ENCODE measurements at regions not wholly inside any gene's neighbourhood (a gene's known extent, or its start where the extent isn't known, plus 50 kb on each side); places are given as distances from the start of the nearest gene placed in this dataset.

DNA sequence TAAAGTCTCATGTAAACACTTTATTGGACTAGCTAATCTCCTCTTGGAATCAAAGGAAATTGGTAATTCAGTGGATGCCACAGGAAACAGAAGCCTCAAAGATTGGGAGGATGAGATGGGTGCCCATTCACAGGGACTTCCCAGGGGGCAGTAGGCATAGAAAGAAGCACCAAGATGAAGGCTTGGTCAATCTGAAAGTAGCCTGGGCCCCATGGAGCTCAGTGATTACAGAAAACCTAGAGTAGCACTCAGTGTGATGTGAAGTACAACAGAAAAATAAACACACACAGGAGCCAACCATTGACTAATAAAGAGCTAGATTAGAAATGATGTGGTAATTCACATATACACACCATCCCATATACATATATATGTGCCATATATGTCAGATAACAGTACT, 560.6 kb downstream of the TBC1D4 start:
- H4K20me1 ChIP-seq (ENCODE audit: insufficient read depth, low read length), result no peaks in the 10 kb centered on the region
- no peaks in the 10 kb centered on the region for H3K27me3 Mint-ChIP-seq (ENCODE audit: low read depth in 3 of 3)
- H3K27me3 ChIP-seq (ENCODE audit: control insufficient read depth in 2 of 2, insufficient read depth in 2 of 2, low read length in 2 of 2), result no peaks in the 10 kb centered on the region
- no peak overlapping the region for H3K4me2 ChIP-seq (replicated peaks; ENCODE audit: extremely low read depth, low read length, poor library complexity, severe bottlenecking)
- H3K4me1 ChIP-seq (ENCODE audit: control insufficient read depth in 1 of 2, insufficient read depth in 2 of 2, low read length in 2 of 2), result no peaks in the 10 kb centered on the region
- H3K27ac Mint-ChIP-seq, result no peak overlapping the region
- no peaks in the 10 kb centered on the region for H3K79me2 ChIP-seq (ENCODE audit: insufficient read depth, low read length)
- H3K36me3 Mint-ChIP-seq, result no peaks in the 10 kb centered on the region
- no peak overlapping the region for H3K27ac ChIP-seq (ENCODE audit: low read depth in 1 of 2, low read length in 2 of 2)
- H3K4me1 Mint-ChIP-seq, result no peaks in the 10 kb centered on the region
- no peak overlapping the region for H3K4me3 ChIP-seq (replicated peaks in 1 of 3; ENCODE audit: low read depth in 2 of 3, low read length in 3 of 3)
- H3K36me3 ChIP-seq (replicated peaks in 1 of 2; ENCODE audit: control insufficient read depth in 1 of 2, insufficient read depth in 2 of 2, low read length in 2 of 2), result no peaks in the 10 kb centered on the region
- intact Hi-C loops (cut with micrococcal nuclease), result no loop called here
- no peak for DNase-seq
- no peak overlapping the region for H2AFZ ChIP-seq (ENCODE audit: insufficient read depth, low read depth, low read length, poor library complexity, severe bottlenecking)
- TF ChIP-seq, protein P1, sequence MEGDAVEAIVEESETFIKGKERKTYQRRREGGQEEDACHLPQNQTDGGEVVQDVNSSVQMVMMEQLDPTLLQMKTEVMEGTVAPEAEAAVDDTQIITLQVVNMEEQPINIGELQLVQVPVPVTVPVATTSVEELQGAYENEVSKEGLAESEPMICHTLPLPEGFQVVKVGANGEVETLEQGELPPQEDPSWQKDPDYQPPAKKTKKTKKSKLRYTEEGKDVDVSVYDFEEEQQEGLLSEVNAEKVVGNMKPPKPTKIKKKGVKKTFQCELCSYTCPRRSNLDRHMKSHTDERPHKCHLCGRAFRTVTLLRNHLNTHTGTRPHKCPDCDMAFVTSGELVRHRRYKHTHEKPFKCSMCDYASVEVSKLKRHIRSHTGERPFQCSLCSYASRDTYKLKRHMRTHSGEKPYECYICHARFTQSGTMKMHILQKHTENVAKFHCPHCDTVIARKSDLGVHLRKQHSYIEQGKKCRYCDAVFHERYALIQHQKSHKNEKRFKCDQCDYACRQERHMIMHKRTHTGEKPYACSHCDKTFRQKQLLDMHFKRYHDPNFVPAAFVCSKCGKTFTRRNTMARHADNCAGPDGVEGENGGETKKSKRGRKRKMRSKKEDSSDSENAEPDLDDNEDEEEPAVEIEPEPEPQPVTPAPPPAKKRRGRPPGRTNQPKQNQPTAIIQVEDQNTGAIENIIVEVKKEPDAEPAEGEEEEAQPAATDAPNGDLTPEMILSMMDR (IDR thresholded peaks at IDR 0.05), result no peak
- peaks cover 0 to 5% (median 3%) of the 10 kb centered on the region in 7 donors for H3K9me3 Mint-ChIP-seq
- peaks cover 6 to 16% of the 10 kb centered on the region in 2 donors for H3K9me3 ChIP-seq (replicated peaks in 1 of 2; ENCODE audit: control insufficient read depth in 1 of 2, insufficient read depth in 1 of 2, low read length in 2 of 2)
- no peak overlapping the region for H3K4me3 Mint-ChIP-seq
- H3K9ac ChIP-seq (ENCODE audit: insufficient read depth, low read length, poor library complexity, severe bottlenecking), result no peak overlapping the region

DNA sequence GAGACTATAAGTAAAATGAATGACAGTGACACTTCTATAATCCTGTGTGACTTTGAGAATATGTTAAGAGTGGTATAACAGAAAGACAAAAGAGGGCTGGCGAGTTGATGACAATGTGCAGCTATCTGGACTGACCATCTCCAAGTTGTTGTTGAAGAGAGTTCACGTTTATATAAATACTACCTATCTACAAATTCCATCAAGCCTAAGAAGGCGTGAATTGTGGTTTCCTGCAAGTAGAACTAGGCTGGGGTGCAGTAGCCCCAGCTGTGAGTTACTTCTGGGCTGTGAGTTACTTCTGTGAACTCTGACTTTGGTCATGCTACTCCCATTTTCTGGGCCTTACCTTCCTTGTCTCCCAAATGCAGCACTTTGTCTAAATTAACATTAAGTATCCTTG, 561.0 kb downstream of the TBC1D4 start:
- no peaks in the 10 kb centered on the region for H3K79me2 ChIP-seq (ENCODE audit: insufficient read depth, low read length)
- H3K4me3 ChIP-seq (replicated peaks in 1 of 3; ENCODE audit: low read depth in 2 of 3, low read length in 3 of 3), result no peak overlapping the region
- H3K9ac ChIP-seq (ENCODE audit: insufficient read depth, low read length, poor library complexity, severe bottlenecking), result no peak overlapping the region
- no peaks in the 10 kb centered on the region for H3K4me1 ChIP-seq (ENCODE audit: control insufficient read depth in 1 of 2, insufficient read depth in 2 of 2, low read length in 2 of 2)
- Mint-ChIP-seq H3K27ac (no peak overlapping the region), H3K4me3 (no peak overlapping the region), H3K36me3 (no peaks in the 10 kb centered on the region), H3K27me3 (ENCODE audit: low read depth in 3 of 3) (no peaks in the 10 kb centered on the region), H3K9me3 (peaks cover 0 to 5% (median 3%) of the 10 kb centered on the region in 7 donors), H3K4me1 (no peaks in the 10 kb centered on the region)
- H3K27ac ChIP-seq (ENCODE audit: low read depth in 1 of 2, low read length in 2 of 2), result no peak overlapping the region
- no peaks in the 10 kb centered on the region for H4K20me1 ChIP-seq (ENCODE audit: insufficient read depth, low read length)
- WGBS (ENCODE audit: insufficient coverage), result no CpG with 5 or more reads among the region's 3 CpGs
- H3K36me3 ChIP-seq (replicated peaks in 1 of 2; ENCODE audit: control insufficient read depth in 1 of 2, insufficient read depth in 2 of 2, low read length in 2 of 2), result no peaks in the 10 kb centered on the region
- H2AFZ ChIP-seq (ENCODE audit: insufficient read depth, low read depth, low read length, poor library complexity, severe bottlenecking), result no peak overlapping the region
- no peak for DNase-seq
- H3K4me2 ChIP-seq (replicated peaks; ENCODE audit: extremely low read depth, low read length, poor library complexity, severe bottlenecking), result no peak overlapping the region
- H3K9me3 ChIP-seq (replicated peaks in 1 of 2; ENCODE audit: control insufficient read depth in 1 of 2, insufficient read depth in 1 of 2, low read length in 2 of 2), result peaks cover 6 to 16% of the 10 kb centered on the region in 2 donors
- intact Hi-C loops (cut with micrococcal nuclease), result no loop called here
- TF ChIP-seq, protein P1 (IDR thresholded peaks at IDR 0.05), result no peak
- no peaks in the 10 kb centered on the region for H3K27me3 ChIP-seq (ENCODE audit: control insufficient read depth in 2 of 2, insufficient read depth in 2 of 2, low read length in 2 of 2)

All from CD14-positive monocyte (primary cell).